ENCODE measurements at regions not wholly inside any gene's neighbourhood (a gene's known extent, or its start where the extent isn't known, plus 50 kb on each side); places are given as distances from the start of the nearest gene placed in this dataset.

DNA sequence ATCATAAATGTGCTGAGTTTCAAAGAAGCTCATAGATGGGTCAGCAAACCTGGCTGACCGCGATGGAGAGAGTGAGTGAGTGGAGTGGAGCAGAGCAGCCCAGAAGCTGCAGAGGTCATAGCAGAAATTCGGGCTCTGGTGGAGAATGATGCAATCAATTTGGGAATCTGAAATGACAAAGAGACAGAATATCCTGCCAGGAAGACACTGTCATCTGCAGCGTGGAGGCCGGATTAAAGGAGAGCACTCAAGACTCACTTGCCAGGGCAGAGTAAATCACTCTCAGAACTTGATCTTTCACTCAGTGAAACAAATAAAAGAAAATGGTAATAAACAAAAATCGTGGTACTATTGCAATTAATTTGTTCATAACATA lies 109.6 kb upstream of the RREB1 start (continued):
- TF ChIP-seq, protein P1, sequence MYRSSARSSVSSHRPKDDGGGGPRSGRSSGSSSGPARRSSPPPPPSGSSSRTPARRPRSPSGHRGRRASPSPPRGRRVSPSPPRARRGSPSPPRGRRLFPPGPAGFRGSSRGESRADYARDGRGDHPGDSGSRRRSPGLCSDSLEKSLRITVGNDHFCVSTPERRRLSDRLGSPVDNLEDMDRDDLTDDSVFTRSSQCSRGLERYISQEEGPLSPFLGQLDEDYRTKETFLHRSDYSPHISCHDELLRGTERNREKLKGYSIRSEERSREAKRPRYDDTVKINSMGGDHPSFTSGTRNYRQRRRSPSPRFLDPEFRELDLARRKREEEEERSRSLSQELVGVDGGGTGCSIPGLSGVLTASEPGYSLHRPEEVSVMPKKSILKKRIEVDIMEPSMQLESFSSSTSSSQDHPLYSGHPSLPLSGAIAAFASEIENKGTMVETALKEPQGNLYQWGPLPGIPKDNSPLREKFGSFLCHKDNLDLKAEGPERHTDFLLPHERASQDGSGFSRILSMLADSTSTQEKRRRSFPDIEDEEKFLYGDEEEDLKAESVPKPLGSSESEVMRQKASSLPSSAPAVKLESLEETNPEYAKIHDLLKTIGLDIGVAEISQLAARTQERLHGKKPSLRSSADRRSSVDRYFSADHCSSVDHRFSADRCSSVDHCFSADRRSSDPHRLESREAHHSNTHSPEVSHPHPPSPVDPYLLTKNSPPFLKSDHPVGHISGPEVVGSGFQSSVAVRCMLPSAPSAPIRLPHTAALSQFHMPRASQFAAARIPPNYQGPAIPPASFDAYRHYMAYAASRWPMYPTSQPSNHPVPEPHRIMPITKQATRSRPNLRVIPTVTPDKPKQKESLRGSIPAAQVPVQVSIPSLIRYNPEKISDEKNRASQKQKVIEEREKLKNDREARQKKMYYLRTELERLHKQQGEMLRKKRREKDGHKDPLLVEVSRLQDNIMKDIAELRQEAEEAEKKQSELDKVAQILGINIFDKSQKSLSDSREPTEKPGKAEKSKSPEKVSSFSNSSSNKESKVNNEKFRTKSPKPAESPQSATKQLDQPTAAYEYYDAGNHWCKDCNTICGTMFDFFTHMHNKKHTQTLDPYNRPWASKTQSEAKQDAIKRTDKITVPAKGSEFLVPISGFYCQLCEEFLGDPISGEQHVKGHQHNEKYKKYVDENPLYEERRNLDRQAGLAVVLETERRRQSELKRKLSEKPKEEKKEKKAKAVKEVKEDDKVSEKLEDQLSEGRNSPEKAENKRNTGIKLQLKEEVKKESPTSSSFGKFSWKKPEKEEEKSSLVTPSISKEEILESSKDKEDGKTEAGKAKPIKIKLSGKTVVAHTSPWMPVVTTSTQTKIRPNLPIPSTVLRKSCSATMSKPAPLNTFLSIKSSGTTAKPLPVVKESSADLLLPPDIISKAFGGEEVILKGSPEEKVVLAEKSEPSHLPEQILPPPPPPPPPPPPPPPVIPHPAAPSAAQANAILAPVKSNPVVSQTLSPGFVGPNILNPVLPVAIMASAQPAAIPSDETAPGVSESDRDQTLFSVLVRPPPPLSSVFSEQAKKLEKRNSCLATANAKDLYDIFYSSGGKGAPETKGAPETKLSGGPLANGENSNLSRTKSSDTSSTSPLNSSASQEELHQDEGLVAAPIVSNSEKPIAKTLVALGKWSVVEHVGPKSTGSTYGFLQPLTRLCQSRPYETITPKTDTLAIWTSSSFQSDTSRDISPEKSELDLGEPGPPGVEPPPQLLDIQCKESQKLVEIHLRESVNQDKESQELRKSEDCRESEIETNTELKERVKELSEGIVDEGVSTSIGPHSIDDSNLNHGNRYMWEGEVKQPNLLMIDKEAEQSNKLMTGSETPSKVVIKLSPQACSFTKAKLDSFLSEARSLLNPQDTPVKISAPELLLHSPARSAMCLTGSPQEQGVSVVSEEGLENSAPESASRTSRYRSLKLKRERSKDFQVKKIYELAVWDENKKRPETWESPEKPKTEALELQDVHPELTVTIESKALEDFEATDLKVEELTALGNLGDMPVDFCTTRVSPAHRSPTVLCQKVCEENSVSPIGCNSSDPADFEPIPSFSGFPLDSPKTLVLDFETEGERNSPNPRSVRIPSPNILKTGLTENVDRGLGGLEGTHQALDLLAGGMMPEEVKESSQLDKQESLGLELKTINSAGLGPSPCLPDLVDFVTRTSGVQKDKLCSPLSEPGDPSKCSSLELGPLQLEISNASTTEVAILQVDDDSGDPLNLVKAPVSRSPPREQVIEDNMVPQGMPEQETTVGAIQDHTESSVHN (IDR thresholded peaks at IDR 0.05; ENCODE audit: borderline replicate concordance in 1 of 2, low read depth in 1 of 2): no peak
- TF ChIP-seq L3MBTL2 (IDR thresholded peaks at IDR 0.05): no peak
- no peak for TF ChIP-seq MEF2A (IDR thresholded peaks at IDR 0.05; ENCODE audit: control insufficient read depth, low read depth, low read length)
- no peak for TF ChIP-seq CAMTA2 (CRISPR knock-in tag; conservative IDR thresholded peaks at IDR 0.05)
- TF ChIP-seq, protein P2, sequence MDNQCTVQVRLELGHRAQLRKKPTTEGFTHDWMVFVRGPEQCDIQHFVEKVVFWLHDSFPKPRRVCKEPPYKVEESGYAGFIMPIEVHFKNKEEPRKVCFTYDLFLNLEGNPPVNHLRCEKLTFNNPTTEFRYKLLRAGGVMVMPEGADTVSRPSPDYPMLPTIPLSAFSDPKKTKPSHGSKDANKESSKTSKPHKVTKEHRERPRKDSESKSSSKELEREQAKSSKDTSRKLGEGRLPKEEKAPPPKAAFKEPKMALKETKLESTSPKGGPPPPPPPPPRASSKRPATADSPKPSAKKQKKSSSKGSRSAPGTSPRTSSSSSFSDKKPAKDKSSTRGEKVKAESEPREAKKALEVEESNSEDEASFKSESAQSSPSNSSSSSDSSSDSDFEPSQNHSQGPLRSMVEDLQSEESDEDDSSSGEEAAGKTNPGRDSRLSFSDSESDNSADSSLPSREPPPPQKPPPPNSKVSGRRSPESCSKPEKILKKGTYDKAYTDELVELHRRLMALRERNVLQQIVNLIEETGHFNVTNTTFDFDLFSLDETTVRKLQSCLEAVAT (IDR thresholded peaks at IDR 0.05): no peak
- TF ChIP-seq CEBPB (tag; IDR thresholded peaks at IDR 0.05): peak; percentile 84
- TF ChIP-seq PML (IDR thresholded peaks at IDR 0.05; ENCODE audit: low read length): no peak

Measured in K562 (cell line).